ENCODE measurements at regions not wholly inside any gene's neighbourhood (a gene's known extent, or its start where the extent isn't known, plus 50 kb on each side); places are given as distances from the start of the nearest gene placed in this dataset.

DNA sequence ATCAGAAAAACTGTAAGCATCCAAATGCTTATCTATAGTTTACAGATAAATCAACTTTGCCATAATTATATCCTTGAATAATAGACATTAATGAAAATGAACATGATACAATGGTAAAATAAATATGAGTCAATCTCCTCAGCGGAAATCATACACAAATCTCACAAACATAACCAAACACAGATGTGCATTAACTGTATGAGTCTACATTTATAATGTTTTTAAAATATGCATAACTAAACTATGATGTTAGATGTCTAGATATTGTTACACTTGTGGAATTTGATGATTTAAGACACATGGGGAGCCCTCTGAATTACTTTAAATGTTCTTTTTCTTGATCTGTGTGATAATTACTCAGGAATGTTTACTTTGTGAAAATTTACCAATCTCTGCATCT lies 951.2 kb downstream of the TECRL start:
- Histone ChIP-seq H3K27ac (no peak overlapping the region), H3K4me3 (no peak overlapping the region)
- TF ChIP-seq, protein P1, sequence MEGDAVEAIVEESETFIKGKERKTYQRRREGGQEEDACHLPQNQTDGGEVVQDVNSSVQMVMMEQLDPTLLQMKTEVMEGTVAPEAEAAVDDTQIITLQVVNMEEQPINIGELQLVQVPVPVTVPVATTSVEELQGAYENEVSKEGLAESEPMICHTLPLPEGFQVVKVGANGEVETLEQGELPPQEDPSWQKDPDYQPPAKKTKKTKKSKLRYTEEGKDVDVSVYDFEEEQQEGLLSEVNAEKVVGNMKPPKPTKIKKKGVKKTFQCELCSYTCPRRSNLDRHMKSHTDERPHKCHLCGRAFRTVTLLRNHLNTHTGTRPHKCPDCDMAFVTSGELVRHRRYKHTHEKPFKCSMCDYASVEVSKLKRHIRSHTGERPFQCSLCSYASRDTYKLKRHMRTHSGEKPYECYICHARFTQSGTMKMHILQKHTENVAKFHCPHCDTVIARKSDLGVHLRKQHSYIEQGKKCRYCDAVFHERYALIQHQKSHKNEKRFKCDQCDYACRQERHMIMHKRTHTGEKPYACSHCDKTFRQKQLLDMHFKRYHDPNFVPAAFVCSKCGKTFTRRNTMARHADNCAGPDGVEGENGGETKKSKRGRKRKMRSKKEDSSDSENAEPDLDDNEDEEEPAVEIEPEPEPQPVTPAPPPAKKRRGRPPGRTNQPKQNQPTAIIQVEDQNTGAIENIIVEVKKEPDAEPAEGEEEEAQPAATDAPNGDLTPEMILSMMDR (IDR thresholded peaks at IDR 0.05) = no peak
- DNase-seq (ENCODE audit: low spot score) = no peak

DNA sequence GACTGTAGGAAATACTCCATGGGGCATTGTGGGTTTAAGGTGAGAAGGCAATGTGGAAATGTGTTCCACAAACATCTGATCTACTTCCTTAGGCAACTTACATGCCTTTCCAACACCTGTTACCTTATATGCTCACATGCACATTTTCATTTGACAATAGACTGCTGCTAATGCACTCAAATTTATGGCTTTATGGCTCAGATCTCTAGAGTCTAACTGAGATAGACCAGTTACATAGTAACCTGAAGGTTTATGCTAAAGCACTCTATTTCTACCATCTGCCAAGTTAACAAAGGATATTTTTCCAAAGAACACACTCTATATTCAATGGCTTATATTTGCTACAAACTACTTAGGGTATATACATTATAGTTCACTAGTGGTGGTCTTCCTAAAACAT lies 969.0 kb downstream of the TECRL start:
- Histone ChIP-seq H3K27ac (no peak overlapping the region), H3K4me3 (no peak overlapping the region)
- DNase-seq (ENCODE audit: low spot score) = no peak
- TF ChIP-seq, protein P1 (IDR thresholded peaks at IDR 0.05) = no peak

DNA sequence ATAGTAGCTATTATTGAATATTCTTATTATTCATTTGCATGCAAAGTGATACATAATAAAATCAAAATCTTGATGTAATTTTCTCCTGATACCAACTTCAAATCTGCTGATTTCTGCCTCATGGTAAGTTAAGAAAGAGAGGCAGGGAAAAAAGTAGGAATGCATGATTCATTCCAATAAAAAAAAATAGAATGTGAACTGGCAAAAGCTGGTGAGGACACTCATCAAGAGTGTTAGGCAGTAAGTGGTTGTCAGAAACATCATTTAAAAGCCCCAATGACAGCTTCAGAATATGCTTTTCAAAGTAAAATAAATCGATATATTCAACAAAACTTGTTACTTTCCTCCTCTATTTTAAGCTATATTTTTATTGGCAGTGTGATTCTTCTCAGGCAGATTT lies 979.1 kb downstream of the TECRL start:
- DNase-seq (ENCODE audit: low spot score) = no peak
- Histone ChIP-seq H3K4me3 (no peak overlapping the region), H3K27ac (no peak overlapping the region)
- TF ChIP-seq, protein P1 (IDR thresholded peaks at IDR 0.05) = no peak

DNA sequence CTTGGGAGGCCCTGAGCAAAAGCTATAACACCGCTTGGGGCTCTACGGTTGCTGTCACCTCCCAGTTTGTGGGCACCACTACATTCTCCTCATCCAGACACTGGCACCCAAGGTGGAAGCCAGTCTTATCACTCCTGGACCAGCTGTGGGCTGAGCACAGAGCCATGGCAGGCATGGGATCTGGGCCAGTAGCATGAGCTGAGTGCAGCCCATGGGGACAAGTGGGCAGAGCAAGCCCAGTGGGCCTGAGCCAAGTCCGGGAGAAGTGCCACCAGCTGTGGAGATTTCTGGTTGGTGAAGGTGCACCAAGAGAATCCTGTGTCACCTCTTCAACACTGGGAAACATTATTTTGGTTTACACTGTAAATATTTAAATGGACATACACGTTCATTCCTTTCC lies 1013.0 kb downstream of the TECRL start:
- no peak for DNase-seq (ENCODE audit: low spot score)
- Histone ChIP-seq H3K27ac (no peak overlapping the region), H3K4me3 (no peak overlapping the region)
- TF ChIP-seq, protein P1 (IDR thresholded peaks at IDR 0.05) = no peak

DNA sequence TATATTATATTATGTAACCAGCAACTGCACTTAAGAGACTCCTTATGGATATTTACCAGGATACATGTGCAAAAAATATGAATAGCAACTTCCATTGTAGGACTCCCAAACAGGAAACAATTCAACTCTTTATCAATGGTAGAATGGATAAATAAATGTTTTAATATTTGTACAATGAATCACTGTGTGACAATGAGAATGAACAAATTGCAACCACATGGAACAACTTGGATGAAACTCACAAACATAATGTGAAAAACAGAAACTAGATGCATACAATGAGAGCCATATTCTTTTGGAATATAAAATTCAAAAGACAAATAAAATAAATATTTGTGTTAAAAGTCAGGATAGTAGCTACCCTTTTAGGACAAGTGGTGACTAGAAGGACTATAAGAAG lies 1015.7 kb downstream of the TECRL start:
- H3K27ac ChIP-seq = no peak overlapping the region
- TF ChIP-seq, protein P1 (IDR thresholded peaks at IDR 0.05) = no peak
- no peak overlapping the region for H3K4me3 ChIP-seq
- no peak for DNase-seq (ENCODE audit: low spot score)

DNA sequence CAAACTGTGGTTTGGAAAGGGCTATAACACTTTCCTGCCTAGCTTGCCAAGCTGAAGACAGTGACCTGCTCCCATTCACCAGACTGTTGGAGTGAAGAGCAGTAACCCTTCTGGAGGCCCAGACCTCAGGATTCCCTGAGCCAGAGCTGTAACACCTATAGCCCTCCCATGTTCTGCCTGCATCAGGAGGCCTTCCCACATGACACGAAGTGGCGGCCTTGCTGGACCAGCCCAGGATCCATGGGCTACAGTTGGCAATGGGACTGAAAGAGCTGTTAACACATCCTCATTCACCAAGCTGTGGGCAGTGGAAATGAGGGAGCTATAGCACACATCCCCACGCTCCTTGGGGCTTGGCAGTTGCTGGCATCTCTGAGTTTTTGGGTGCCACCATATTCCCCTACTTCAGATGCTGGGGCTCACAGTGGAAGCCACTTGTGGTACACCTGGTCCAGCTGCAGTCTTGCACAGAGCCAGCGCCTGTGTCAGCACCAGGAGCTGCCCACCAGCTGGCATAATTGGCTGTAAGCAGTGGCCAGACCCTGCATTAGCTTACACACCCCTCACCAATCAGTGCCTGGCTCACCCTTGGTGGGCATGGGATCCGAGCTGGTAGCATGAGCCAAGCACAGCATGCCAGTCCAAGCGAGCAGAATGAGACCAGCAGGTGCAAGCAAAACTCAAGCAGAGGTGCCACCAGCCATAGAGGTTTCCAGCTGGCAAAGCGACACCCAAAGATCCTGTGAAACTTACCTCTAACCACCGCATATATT lies 1029.3 kb downstream of the TECRL start:
- Histone ChIP-seq H3K27ac (no peak overlapping the region), H3K4me3 (no peak overlapping the region)
- TF ChIP-seq, protein P1 (IDR thresholded peaks at IDR 0.05) = no peak
- peak; percentile 41 for DNase-seq (ENCODE audit: low spot score)

DNA sequence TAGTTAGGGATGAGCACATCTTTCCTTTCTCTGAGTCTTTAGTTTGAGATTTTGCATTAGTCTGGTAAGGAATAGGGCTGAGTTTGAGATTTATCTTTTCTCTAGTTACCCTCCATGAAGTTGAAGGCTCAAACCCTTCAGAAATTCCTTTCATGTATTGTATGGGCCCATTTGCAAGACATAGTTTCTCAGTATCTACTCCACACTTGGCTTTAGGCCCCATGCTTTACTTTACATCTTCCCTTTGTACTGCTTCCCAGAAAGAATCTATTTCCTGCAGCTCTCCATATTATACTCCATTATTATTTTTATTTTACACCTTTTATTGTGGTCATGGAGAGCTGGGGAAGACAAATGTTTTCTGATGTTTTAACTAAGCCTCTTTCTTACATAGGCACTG lies 1038.2 kb downstream of the TECRL start:
- H3K4me3 ChIP-seq = no peak overlapping the region
- no peak for DNase-seq (ENCODE audit: low spot score)
- TF ChIP-seq, protein P1 (IDR thresholded peaks at IDR 0.05) = no peak
- H3K27ac ChIP-seq = no peak overlapping the region
